ENCODE measurements at regions not wholly inside any gene's neighbourhood (a gene's known extent, or its start where the extent isn't known, plus 50 kb on each side); places are given as distances from the start of the nearest gene placed in this dataset.

DNA sequence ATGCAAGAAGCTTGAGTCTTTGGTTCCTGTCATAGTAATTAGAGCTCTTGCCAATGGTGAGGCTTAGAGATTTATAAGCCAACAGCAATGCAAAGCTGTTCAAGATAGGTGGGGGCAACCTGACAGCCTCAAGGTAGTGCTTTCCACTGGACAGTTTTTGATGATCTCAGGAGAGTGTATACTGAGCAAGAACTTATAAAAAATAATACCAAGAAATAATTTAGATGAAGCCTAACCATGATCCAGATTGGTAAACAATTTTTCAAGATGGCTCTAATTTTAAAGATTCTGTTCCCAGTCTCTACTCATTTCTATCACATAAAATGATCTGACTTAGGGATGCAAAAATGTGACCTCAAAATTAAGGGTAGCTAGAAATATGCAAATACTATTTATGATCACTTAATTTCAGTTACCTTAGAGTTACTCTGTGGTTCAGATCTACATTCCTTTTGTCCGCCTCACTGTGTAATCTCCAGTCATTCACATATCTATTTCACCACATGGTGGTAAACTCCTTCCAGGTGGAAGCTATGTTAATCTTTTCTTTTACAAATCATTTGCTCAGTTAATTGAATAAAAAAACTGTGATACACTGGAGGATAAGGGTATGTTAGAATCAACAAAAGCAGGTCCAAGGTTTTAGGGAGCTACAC, 1228.0 kb upstream of the C9orf72 start:
- no peak for FAIRE-seq
- peak; percentile 29 for DNase-seq (ENCODE audit: low spot score)

DNA sequence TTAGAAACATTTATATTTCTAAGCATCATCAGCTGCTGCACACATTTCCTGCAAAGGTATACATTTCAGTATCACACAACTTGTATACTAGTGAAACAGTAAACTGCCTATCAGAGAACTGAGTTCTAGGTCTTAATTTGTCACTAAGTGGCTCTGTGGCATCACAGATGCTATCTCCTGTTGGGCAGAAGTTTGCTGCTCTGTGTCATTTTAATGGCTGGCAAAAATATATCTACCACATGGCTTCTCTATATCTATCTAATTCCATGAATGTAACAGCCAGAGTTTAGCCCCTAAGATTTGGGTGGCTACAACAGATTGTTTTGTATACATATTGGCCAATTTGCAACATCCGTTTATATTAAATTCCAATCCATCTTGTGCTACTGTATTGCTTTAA, 1231.9 kb upstream of the C9orf72 start:
- no peak for DNase-seq (ENCODE audit: low spot score)
- FAIRE-seq = no peak

DNA sequence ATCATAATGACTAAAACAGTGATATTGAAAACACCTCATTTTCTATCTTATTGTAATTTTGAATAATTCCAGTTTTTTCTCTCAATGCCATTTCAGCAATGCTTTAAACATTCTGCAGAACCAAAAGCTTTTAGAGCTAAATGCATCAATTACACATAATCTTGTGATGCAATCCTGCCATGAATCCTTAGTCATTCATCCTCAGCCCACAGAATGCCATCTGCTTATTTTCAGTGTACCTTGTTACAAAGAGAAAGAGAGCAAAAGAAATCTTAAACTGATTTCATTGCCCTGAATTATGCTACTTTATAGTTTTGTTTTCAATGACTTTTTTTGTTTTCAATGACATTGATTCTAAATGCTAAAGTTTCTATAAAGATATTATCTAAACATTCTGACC, 1234.8 kb upstream of the C9orf72 start:
- peak; percentile 12 for DNase-seq (ENCODE audit: low spot score)
- no peak for FAIRE-seq

DNA sequence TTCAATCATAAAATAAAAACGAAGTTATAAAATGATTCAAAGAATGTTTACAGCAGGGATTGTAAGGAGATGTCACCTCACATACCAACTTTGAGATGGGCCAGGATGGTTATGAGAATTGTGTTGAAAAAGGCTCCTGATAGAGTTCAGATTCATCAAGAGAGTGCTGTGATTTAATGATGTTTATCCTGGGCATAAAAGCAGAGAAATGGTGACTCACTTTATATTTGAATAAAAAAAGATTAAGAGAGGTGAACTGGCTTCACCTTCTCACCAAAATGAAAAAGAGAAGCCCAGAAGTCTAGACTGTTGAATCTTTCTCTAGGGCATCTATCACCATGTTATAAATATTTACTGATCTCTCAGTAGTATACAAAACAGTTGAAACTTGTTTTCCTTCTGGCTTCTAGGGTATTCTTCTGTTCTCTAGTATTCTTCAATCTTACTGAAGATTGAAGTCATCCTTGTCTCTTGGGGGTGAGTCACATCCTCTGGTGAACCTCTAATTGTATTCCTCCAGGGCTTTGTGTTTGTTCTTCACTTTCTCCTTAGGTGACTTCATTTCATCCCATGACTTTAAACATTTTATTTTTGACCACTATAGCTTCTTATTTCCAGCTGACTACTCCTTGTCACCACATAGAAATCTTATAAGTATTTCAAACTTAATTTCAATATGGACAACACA, 1237.3 kb upstream of the C9orf72 start:
- FAIRE-seq (no peak), DNase-seq (ENCODE audit: low spot score) (peak; percentile 41)

DNA sequence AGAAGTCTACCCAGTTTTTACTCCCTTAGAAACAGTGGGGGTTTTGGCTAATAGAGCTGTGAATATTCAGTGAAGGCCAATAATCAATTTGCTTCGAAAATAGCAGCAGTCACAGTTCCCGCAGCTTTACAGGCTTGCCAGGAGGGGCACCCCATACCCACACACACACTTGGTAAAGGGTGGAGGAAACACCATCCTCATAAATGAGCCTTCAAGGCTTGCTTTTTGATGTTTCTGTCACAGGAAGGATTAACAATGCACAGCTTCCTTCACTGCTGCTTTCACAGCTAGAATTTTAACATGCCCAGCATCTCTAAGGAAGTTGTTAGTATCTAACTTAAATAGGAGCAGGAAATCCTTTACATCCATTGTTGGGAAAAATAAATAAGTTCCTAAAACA, 1247.5 kb upstream of the C9orf72 start:
- no peak for DNase-seq (ENCODE audit: low spot score)
- no peak for FAIRE-seq

DNA sequence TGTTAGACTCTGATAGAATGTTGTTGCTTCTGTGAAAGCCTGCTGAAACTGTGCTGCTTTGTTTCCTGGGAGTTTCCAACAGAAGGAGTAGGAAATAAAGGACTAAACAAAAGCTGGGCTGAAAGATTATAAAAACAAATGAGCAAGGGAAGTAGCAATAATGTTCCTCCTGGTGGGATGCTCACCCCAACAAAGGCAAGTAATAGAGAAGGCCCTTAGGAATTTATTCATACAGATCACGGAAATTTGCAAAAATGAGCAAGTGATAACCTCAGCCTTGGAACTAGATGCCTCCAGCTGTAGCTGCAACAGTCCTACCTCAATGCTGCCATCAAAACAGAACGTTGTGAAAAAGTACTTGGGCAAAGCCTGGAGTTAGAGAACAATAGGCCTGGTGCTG, 1248.0 kb upstream of the C9orf72 start:
- FAIRE-seq (no peak), DNase-seq (ENCODE audit: low spot score) (no peak)

DNA sequence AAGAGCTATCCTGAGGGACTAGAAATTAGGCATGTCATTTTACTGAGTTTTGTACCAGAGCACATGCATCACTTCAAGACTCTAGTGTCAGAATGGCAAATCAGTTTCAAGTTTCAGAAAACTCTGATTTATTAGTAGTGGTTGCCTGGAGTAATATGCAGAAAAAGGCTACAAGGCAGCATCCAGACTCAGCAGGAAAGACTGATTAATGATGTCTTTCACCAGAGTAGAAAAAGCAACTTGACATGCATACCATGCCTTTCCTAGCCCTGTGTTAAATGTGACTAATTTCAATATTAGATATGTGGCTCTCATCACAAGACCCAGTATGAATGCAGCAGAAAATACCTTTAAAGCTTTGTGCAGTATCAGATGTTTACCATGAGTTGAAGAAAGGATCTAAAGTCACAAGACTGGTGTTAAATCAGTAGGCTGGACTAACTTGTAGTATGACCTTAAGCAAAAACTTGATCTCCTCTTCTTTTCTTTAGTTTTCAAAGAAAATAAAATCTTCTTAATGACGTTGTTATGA, 1251.2 kb upstream of the C9orf72 start:
- no peak for DNase-seq (ENCODE audit: low spot score)
- FAIRE-seq = no peak

DNA sequence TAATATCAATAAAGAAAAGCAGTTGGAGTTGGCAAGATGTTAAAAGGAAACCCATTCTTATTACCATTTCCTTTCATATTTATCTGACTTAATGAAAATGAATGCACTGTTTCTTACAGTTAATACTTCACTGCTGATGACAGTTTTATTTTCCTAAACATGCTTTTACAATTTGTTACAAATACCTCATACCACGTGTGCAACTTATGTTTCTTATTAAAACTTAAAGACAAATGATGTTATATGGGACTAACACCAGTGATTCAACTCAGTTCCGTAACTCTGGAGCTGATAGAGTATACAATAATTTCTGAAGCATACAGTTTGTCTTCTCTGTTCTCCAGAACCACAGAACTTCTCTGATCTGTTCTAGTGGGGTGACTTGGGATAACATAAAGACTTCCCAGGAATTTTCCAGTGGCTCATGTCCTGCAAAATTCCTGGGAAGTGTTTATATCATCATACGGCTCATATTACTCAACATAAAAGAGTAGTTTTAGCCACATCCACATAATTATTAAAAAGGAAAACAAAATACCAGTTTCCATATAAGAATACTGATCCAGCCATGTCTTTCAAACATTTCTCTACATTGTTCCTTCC, 1259.0 kb upstream of the C9orf72 start:
- DNase-seq (ENCODE audit: low spot score) = no peak
- no peak for FAIRE-seq

DNA sequence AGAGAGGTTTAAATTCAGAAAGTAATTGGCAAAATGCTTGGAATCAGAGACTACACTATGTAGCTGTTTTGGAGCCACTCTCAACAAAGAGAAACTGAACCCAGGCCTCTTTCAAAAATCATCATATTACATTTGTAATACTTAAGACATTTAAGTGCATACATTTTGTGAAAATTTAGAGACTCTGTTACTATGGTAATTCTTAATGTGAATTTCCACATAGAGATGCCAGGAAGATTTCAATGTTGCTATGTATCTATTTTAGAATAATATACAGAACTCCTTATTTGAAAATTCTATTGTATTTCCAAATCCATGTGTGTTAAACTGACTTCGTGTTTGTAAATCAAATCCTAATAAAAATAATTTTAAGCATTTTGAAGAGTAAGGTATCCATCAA, 1260.9 kb upstream of the C9orf72 start:
- no peak for DNase-seq (ENCODE audit: low spot score)
- no peak for FAIRE-seq

DNA sequence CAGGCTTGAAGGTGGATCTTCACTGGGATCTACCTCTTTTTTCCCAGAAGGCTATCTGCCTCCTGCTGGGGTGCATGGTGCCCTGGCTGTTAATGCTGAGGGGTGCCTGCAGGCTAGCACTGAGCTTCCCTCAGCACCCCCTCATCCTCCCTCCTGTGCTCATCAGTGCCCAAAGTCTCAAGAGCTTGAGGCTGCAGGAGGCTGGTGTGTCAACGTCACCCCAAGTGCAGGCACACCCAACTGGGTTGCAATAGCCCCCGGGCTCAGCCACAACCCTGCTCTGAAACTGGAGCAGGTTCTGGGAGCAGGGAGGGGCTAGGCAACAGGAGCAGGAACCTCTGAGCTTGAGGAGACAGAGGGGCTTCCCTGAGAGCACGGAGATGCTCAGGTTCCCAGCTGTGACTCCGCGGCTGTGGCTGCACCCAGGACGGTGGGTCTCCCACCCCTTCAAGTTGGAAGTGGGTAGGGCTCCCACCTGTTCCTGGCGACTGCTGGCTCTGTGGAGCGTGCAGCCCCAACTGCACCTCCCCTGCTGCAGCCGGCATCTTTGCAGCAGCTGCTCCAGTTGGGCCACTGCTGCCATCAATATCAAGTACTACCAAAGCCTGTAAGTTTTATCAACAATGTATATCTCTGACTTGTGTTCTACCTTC, 1266.6 kb upstream of the C9orf72 start:
- DNase-seq (ENCODE audit: low spot score) (no peak), FAIRE-seq (no peak)

DNA sequence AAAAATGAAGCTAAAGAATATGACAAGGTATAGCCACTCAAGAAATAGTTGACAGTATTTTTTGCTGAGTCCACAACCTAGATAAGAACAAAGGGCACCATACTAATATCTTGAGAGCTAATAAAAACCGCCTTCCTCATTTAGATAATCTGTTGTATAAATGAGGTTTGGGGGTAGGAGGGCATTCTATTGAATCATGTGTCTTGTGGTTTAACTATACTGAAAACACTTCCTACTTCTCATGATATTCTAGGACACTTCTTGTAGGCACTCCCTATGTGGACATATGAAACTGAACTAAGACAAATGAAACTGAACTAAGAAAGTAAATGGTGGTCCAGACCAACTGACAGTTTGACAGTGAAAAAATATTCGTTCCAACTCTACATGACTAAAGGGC, 1268.5 kb upstream of the C9orf72 start:
- FAIRE-seq (no peak), DNase-seq (ENCODE audit: low spot score) (no peak)

DNA sequence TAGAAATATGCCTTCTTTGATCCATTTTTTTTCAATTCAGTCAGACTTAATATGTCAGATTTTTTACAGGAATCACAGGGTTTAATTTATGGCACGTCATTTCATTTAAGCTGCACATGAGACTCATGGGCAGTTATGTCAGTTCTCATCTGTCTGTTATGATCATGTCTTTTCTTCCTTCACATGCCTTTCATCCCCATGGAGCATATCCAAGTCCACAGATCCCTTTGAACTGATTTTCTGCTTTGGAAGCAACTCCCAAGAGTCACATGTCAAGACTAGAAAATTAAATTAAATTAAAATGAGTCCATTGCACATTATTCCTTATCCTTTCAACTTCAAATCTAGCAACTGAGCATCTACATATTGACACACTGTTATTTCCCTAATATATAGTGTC, 1274.0 kb upstream of the C9orf72 start:
- no peak for DNase-seq (ENCODE audit: low spot score)
- no peak for FAIRE-seq

DNA sequence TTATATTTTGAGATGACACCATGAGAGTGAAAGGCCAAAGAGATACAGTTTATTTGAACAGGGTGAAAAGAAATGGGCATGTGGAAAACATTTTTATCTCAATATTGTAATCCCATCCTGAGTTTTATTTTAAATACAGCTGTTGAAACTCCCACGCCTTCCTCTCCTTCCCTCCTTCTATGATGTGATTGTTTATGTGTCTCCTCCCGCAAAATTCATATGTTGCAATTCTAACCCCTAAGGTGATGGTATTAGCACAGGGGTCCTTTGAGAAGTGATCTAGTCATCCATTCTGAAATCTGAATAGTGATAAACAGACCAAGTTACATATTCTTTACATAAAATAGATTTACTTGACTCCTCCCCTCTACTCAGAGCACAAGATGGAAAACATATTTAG, 1275.4 kb upstream of the C9orf72 start:
- DNase-seq (ENCODE audit: low spot score) (no peak), FAIRE-seq (no peak)

DNA sequence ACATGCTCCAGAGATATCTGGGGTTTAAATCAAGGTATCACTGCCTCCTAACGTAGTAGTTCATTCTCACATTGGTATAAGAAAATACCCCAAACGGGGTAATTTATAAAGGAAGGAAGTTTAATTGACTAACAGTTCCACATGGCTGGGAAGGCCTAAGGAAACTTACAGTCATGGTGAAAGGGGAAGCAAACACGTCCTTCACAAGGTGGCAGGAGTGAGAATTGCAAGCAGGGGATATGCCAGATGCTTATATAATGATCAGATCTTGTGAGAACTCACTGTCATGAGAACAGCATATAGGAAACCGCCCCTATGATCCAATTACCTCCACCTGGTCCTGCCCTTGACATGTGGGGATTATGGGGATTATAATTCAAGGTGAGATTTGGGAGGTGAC, 1280.2 kb upstream of the C9orf72 start:
- no peak for FAIRE-seq

DNA sequence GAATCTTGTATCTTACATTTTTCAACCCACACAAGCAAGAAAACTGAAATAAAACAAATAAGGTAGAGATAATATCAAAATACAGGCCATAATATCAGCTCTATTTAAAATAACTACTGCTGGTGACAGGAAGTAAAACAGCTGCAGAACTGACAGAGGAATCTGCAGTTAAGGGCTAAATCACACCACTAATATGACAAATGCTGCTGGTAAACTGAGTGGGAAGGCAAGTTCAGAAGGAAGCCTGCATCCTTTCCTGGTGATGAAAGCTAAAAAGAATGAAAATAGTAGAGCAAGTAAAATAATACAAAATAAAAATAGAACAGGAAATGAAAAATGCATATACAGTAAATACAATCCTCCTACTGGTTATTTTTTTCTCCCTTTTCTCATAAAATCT, 1293.7 kb upstream of the C9orf72 start:
- no peak for FAIRE-seq
- DNase-seq (ENCODE audit: low spot score) = no peak

More for the DNA sequence above, 1280.2 kb upstream of the C9orf72 start:
- no peak for DNase-seq (ENCODE audit: low spot score)

DNA sequence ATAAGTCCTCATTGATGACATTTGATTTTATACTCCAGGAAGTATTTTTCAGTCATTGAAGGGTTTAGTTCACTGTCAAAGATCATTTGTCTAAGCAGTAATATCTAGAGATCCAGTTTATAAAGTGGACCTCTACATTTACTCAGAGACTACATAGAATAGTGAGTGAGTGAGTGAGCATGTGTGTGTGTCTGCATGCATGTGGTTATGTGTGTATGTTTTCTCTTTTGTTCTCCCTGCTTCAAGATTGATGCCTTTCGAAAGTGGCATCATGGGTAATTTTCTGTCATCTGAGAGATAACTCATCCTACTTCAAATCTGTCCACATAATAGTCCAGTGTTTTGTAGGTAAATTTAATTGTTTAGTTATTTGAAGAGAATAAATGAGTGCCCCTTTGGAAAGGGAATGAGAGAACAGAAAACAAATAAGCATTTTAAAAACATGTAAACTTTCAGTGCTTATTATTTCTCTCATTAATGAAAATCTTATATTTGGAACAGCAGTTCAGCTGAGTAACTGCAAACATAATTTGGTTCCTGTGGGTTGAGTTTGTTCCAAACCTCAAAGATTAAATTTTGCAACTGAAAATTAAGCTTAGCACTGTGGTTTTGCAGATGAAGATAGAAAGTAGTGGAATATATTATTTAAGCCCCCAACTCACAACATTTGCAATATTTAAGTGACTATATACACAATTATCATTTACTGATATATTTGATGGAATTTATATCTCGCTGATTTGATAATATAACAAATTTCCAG, 1295.1 kb upstream of the C9orf72 start:
- no peak for FAIRE-seq
- DNase-seq (ENCODE audit: low spot score) = no peak

DNA sequence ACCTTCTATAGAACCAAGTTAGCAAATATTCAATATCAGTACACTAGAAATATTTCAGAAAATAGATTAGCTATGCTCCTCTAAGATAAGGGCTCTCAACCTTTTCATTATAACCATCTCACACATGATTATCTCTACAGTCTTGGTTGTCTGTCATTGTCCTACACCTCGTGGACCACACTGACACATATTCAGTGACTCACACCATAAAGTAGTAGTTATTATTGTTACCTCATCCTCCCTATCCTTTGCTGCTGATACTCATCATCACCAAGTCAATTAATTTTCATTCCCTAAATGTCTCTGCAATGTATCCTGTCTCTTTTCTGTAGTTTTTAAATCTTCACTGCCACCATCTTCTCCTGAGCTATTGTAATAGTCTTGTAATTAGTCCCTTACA, 1309.2 kb upstream of the C9orf72 start:
- DNase-seq (ENCODE audit: low spot score) (no peak), FAIRE-seq (no peak)

DNA sequence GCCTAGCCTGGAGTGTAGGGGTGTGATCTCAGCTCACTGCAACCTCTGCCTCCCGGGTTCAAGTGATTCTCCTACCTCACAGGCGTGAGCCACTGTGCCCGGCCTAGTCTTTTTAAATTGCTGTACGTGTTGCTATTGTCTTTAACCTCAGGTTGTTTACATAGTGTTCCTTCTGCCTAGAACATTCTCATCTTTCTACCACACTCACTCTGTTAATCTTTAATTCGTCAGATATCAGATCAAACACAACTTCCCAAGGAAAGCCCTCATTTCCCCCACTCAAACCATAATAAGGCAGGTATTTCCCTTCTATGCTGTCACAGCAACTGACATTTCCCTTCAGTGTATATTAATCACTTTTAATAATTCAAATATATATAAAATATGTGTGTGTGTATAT, 1310.0 kb upstream of the C9orf72 start:
- no peak for DNase-seq (ENCODE audit: low spot score)
- no peak for FAIRE-seq

DNA sequence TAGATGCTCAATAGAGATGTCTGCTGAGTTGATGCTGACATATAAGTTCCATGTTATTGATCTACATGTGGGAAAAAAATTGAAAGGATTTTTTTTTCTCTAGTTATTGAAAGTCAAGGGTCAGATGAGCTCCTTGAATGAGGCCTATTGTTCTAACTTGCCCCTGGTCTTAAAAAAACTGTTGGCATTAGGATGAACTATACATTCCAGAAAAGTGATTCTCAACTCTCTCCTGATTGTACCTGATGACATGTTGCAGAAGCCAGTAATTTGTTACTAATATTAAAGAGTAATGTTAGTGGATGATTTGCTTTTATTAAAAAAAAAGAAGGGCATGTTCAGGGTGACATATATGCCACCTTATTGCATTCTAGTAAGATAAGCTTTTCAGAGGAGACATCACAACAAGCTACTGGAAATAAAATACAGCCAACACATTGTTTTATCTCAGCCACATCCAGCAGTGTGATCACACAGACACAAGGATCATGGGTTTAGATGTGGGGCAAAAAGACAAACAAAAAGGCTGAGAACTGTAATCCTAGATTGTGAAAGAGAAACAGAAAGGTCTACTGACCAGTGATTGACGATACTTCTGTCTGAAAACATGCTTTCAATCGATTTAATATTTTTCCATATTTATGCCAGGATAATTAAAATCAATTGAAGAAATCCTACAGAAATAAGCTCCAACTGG, 1314.1 kb upstream of the C9orf72 start:
- DNase-seq (ENCODE audit: low spot score) = no peak
- FAIRE-seq = no peak

DNA sequence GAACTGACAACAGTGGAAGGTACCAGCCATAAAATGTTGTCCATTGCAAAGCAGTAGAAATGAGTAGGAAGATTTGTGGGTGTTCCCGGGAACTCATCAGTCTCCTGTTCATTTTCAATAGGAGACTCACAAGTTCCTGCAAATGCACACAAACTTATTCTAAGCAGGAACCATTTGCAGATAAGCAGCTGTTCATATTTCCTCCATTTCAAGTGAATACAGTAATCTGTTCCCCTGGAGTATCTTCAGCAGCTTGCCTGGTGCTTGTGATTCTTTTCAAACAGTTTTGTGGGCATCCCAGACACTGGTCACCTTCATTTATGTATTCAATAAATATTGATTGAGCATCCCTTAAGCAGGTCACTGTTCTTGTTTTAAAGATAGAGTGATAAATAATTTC, 1315.5 kb upstream of the C9orf72 start:
- FAIRE-seq (no peak), DNase-seq (ENCODE audit: low spot score) (no peak)

DNA sequence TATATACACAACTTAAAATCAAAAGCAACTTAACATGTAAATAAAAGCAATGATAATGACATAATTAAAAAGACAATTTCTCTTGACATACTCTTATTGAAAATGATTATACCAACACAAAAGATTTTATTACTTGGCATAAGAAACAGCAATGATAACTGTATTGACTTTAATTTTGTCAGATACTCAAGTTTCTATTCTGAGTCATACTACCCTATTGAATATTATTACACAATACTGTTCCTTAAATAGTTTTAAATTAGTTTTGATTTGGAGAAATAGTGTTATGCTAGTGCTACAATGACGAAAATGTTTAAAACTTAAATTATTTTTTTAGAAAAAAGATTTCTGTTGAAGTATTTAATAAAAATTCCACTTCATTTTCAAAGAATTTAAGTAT, 1319.3 kb upstream of the C9orf72 start:
- FAIRE-seq (no peak), DNase-seq (ENCODE audit: low spot score) (no peak)

All from urothelium cell line (cell line).